Suppressor macrophage treated with lipopolysaccharide for 4 hours (primary cell): ENCODE measurements at regions not wholly inside any gene's neighbourhood (a gene's known extent, or its start where the extent isn't known, plus 50 kb on each side); places are given as distances from the start of the nearest gene placed in this dataset.

Experiments used
- DNase-seq: peaks from one replicate; pipeline ENCODE4 v3.0.0-alpha.2; 2020

- no peak for DNase-seq
Measured at GRCh38 chr2:140057928-140058327, 1277.7 kb upstream of the NXPH2 start.

- DNase-seq, result no peak
Measured at GRCh38 chr2:140041811-140042210, 1261.6 kb upstream of the NXPH2 start.

- no peak for DNase-seq
Measured at GRCh38 chr2:140041239-140041638, 1261.0 kb upstream of the NXPH2 start.

GRCh38 chr2:140033638-140034037 is 1253.4 kb upstream of the NXPH2 start:
- DNase-seq, result no peak

GRCh38 chr2:140027966-140028365 is 1247.8 kb upstream of the NXPH2 start:
- DNase-seq, result no peak

GRCh38 chr2:140027320-140027719 is 1247.1 kb upstream of the NXPH2 start:
- DNase-seq, result no peak

- no peak for DNase-seq
Measured at GRCh38 chr2:140023291-140023690, 1243.1 kb upstream of the NXPH2 start.

- no peak for DNase-seq
Measured at GRCh38 chr2:140018541-140018940, 1238.4 kb upstream of the NXPH2 start.

GRCh38 chr2:140014204-140014546 is 1234.0 kb upstream of the NXPH2 start:
- no peak for DNase-seq

GRCh38 chr2:140013545-140014203 is 1233.5 kb upstream of the NXPH2 start:
- DNase-seq, result no peak

GRCh38 chr2:140011287-140011686 is 1231.1 kb upstream of the NXPH2 start:
- DNase-seq, result no peak

- DNase-seq, result no peak
Measured at GRCh38 chr2:140002110-140002509, 1221.9 kb upstream of the NXPH2 start.

- DNase-seq, result no peak
Measured at GRCh38 chr2:139992711-139993345, 1212.6 kb upstream of the NXPH2 start.

GRCh38 chr2:139992078-139992477 is 1211.9 kb upstream of the NXPH2 start:
- no peak for DNase-seq

- DNase-seq, result no peak
Measured at GRCh38 chr2:139990646-139991335, 1210.6 kb upstream of the NXPH2 start.

- DNase-seq, result no peak
Measured at GRCh38 chr2:139969323-139969722, 1189.1 kb upstream of the NXPH2 start.

- DNase-seq, result no peak
Measured at GRCh38 chr2:139968588-139968987, 1188.4 kb upstream of the NXPH2 start.

GRCh38 chr2:139967665-139968064 is 1187.5 kb upstream of the NXPH2 start:
- no peak for DNase-seq

GRCh38 chr2:139964721-139965440 is 1184.7 kb upstream of the NXPH2 start:
- DNase-seq, result no peak

- no peak for DNase-seq
Measured at GRCh38 chr2:139963863-139964355, 1183.7 kb upstream of the NXPH2 start.

- DNase-seq, result no peak
Measured at GRCh38 chr2:139949242-139949972, 1169.2 kb upstream of the NXPH2 start.

- DNase-seq, result no peak
Measured at GRCh38 chr2:139946690-139947089, 1166.5 kb upstream of the NXPH2 start.

- DNase-seq, result no peak
Measured at GRCh38 chr2:139940686-139941085, 1160.5 kb upstream of the NXPH2 start.
